ENCODE measurements at regions not wholly inside any gene's neighbourhood (a gene's known extent, or its start where the extent isn't known, plus 50 kb on each side); places are given as distances from the start of the nearest gene placed in this dataset.

- Histone ChIP-seq H3K27ac (ENCODE audit: low read length) (no peak overlapping the region), H3K79me2 (ENCODE audit: low read length) (no peaks in the 10 kb centered on the region), H3K9ac (ENCODE audit: low read length) (no peak overlapping the region), H3K9me3 (ENCODE audit: insufficient read depth, low read length) (no peaks in the 10 kb centered on the region), H3K4me1 (ENCODE audit: low read length) (no peaks in the 10 kb centered on the region), H3K36me3 (replicated peaks; ENCODE audit: low read depth, low read length) (no peaks in the 10 kb centered on the region), H4K20me1 (ENCODE audit: insufficient read depth, low read length) (no peaks in the 10 kb centered on the region), H3K27me3 (ENCODE audit: low read depth, low read length) (no peaks in the 10 kb centered on the region), H3K4me3 (ENCODE audit: low read length) (no peak overlapping the region), H2AFZ (ENCODE audit: low read depth, low read length) (no peak overlapping the region), H3K4me2 (ENCODE audit: low read length) (no peak overlapping the region)
- no peak for TF ChIP-seq CTCF (IDR thresholded peaks at IDR 0.05; ENCODE audit: low read depth, low read length)
- no peak for TF ChIP-seq EZH2phosphoT487 (IDR thresholded peaks at IDR 0.05; ENCODE audit: low read depth)
These were observed 172.8 kb downstream of the NR2F2 start for GRCh38 chr15:96503276-96503675.

- Histone ChIP-seq H3K9me3 (ENCODE audit: insufficient read depth, low read length) (no peaks in the 10 kb centered on the region), H3K36me3 (replicated peaks; ENCODE audit: low read depth, low read length) (no peaks in the 10 kb centered on the region), H3K79me2 (ENCODE audit: low read length) (no peaks in the 10 kb centered on the region), H3K27me3 (ENCODE audit: low read depth, low read length) (no peaks in the 10 kb centered on the region), H3K4me3 (ENCODE audit: low read length) (no peak overlapping the region), H3K27ac (ENCODE audit: low read length) (no peak overlapping the region), H2AFZ (ENCODE audit: low read depth, low read length) (no peak overlapping the region), H3K9ac (ENCODE audit: low read length) (no peak overlapping the region), H3K4me1 (ENCODE audit: low read length) (no peaks in the 10 kb centered on the region), H3K4me2 (ENCODE audit: low read length) (no peak overlapping the region), H4K20me1 (ENCODE audit: insufficient read depth, low read length) (no peaks in the 10 kb centered on the region)
- TF ChIP-seq CTCF (IDR thresholded peaks at IDR 0.05; ENCODE audit: low read depth, low read length) (no peak), EZH2phosphoT487 (IDR thresholded peaks at IDR 0.05; ENCODE audit: low read depth) (no peak)
These were observed 173.9 kb downstream of the NR2F2 start for GRCh38 chr15:96504371-96504770.

GRCh38 chr15:96505014-96505413 is 174.5 kb downstream of the NR2F2 start:
- TF ChIP-seq CTCF (IDR thresholded peaks at IDR 0.05; ENCODE audit: low read depth, low read length) (no peak), EZH2phosphoT487 (IDR thresholded peaks at IDR 0.05; ENCODE audit: low read depth) (no peak)
- H3K4me2 ChIP-seq (ENCODE audit: low read length) = no peak overlapping the region
- H3K4me1 ChIP-seq (ENCODE audit: low read length) = no peaks in the 10 kb centered on the region
- no peak overlapping the region for H3K9ac ChIP-seq (ENCODE audit: low read length)
- H3K36me3 ChIP-seq (replicated peaks; ENCODE audit: low read depth, low read length) = no peaks in the 10 kb centered on the region
- H3K27me3 ChIP-seq (ENCODE audit: low read depth, low read length) = no peaks in the 10 kb centered on the region
- no peak overlapping the region for H2AFZ ChIP-seq (ENCODE audit: low read depth, low read length)
- no peak overlapping the region for H3K27ac ChIP-seq (ENCODE audit: low read length)
- no peaks in the 10 kb centered on the region for H3K79me2 ChIP-seq (ENCODE audit: low read length)
- no peak overlapping the region for H3K4me3 ChIP-seq (ENCODE audit: low read length)
- no peaks in the 10 kb centered on the region for H3K9me3 ChIP-seq (ENCODE audit: insufficient read depth, low read length)
- H4K20me1 ChIP-seq (ENCODE audit: insufficient read depth, low read length) = no peaks in the 10 kb centered on the region

GRCh38 chr15:96514607-96515285 is 184.2 kb downstream of the NR2F2 start:
- Histone ChIP-seq H3K4me2 (ENCODE audit: low read length) (no peak overlapping the region), H3K4me1 (ENCODE audit: low read length) (no peaks in the 10 kb centered on the region), H4K20me1 (ENCODE audit: insufficient read depth, low read length) (no peaks in the 10 kb centered on the region)

More at GRCh38 chr15:96514607-96515285, 184.2 kb downstream of the NR2F2 start:
- Histone ChIP-seq H3K27ac (ENCODE audit: low read length) (no peak overlapping the region), H3K27me3 (ENCODE audit: low read depth, low read length) (no peaks in the 10 kb centered on the region), H2AFZ (ENCODE audit: low read depth, low read length) (no peak overlapping the region), H3K4me3 (ENCODE audit: low read length) (no peak overlapping the region), H3K79me2 (ENCODE audit: low read length) (no peaks in the 10 kb centered on the region), H3K9ac (ENCODE audit: low read length) (no peak overlapping the region), H3K36me3 (replicated peaks; ENCODE audit: low read depth, low read length) (no peaks in the 10 kb centered on the region), H3K9me3 (ENCODE audit: insufficient read depth, low read length) (no peaks in the 10 kb centered on the region)
- TF ChIP-seq EZH2phosphoT487 (IDR thresholded peaks at IDR 0.05; ENCODE audit: low read depth) (no peak), CTCF (IDR thresholded peaks at IDR 0.05; ENCODE audit: low read depth, low read length) (no peak)

Data from OCI-LY3 (cell line).